Mesenchymal stem cell (in vitro differentiated cells and primary cell): ENCODE measurements at regions not wholly inside any gene's neighbourhood (a gene's known extent, or its start where the extent isn't known, plus 50 kb on each side); places are given as distances from the start of the nearest gene placed in this dataset.
A peak's percentile ranks its signal among the peaks of the same experiment; 100 is the strongest.

Experiments
- DNase-seq: peaks from one replicate; pipeline ENCODE4 v3.0.0-alpha.2; 2013
- H2AFZ ChIP-seq: one replicate; pipeline ENCODE4 v1.6.1; 2013; ENCODE audit warnings: low read depth, mild to moderate bottlenecking, control low read depth, inconsistent platforms, low read length, moderate library complexity
- H2AK5ac ChIP-seq: 2 replicates; pipeline ENCODE4 v1.6.1; 2013; ENCODE audit warnings: low read length, moderate library complexity, mild to moderate bottlenecking, inconsistent platforms; ENCODE audit not compliant: severe bottlenecking
- H2BK120ac ChIP-seq: one replicate; pipeline ENCODE4 v1.6.1; 2013; ENCODE audit warnings: low read depth, mild to moderate bottlenecking, inconsistent platforms, low read length, moderate library complexity
- H2BK12ac ChIP-seq, 2 experiments: one replicate each; pipeline ENCODE4 v1.6.1; 2013; ENCODE audit warnings: inconsistent platforms in 2 of 2, low read length in 2 of 2, mild to moderate bottlenecking in 2 of 2, moderate library complexity in 2 of 2, control low read depth in 1 of 2
- H2BK15ac ChIP-seq: one replicate; pipeline ENCODE4 v1.6.1; 2013; ENCODE audit warnings: mild to moderate bottlenecking, low read depth, inconsistent platforms; ENCODE audit not compliant: poor library complexity, severe bottlenecking
- H2BK5ac ChIP-seq: 2 replicates; pipeline ENCODE4 v1.6.1; 2013; ENCODE audit warnings: low read depth, mild to moderate bottlenecking, low read length, control low read depth, inconsistent platforms; ENCODE audit not compliant: poor library complexity, severe bottlenecking
- H3K14ac ChIP-seq, 2 experiments: one replicate each; pipeline ENCODE4 v1.6.1; 2013; ENCODE audit warnings: inconsistent platforms in 2 of 2, low read length in 2 of 2, control low read depth in 1 of 2, mild to moderate bottlenecking in 1 of 2, moderate library complexity in 1 of 2
- H3K18ac ChIP-seq, 2 experiments: one replicate each; pipeline ENCODE4 v1.6.1; 2013; ENCODE audit warnings: inconsistent platforms in 2 of 2, low read length in 2 of 2, control low read depth in 1 of 2, low read depth in 1 of 2, mild to moderate bottlenecking in 1 of 2
- H3K23ac ChIP-seq, 2 experiments: one replicate each; pipeline ENCODE4 v1.6.1; 2013; ENCODE audit warnings: inconsistent platforms in 2 of 2, low read length in 2 of 2, mild to moderate bottlenecking in 2 of 2, moderate library complexity in 2 of 2, control low read depth in 1 of 2
- H3K27ac ChIP-seq: 2 replicates; pipeline ENCODE4 v1.5.1; 2013; ENCODE audit warnings: mild to moderate bottlenecking, moderate library complexity, low read length, control low read depth, inconsistent platforms; ENCODE audit not compliant: poor library complexity, severe bottlenecking
- H3K27me3 ChIP-seq, 2 experiments: 2 replicates each; pipeline versions ENCODE4 v1.6.1 to v1.7.0; 2013; ENCODE audit warnings: low read length in 2 of 2, mild to moderate bottlenecking in 2 of 2, moderate library complexity in 2 of 2, control low read depth in 1 of 2, inconsistent platforms in 1 of 2; ENCODE audit not compliant: control insufficient read depth in 1 of 2, insufficient read depth in 1 of 2
- H3K36me3 ChIP-seq, 2 experiments: 2 replicates each; pipeline versions ENCODE4 v1.6.1 to v1.7.0; 2013; ENCODE audit warnings: low read length in 2 of 2, control low read depth in 1 of 2, inconsistent platforms in 1 of 2, low read depth in 1 of 2, mild to moderate bottlenecking in 1 of 2; ENCODE audit not compliant: insufficient read depth in 2 of 2, control insufficient read depth in 1 of 2
- H3K4ac ChIP-seq, 2 experiments: one replicate each; pipeline ENCODE4 v1.6.1; 2013; ENCODE audit warnings: inconsistent platforms in 2 of 2, low read length in 2 of 2, mild to moderate bottlenecking in 2 of 2, moderate library complexity in 2 of 2, control low read depth in 1 of 2, low read depth in 1 of 2
- H3K4me1 ChIP-seq: 2 replicates; pipeline ENCODE4 v1.6.1; 2013; ENCODE audit warnings: low read depth, low read length, control low read depth; ENCODE audit not compliant: control insufficient read depth, insufficient read depth
- H3K4me2 ChIP-seq: 2 replicates; pipeline ENCODE4 v1.6.1; 2013; ENCODE audit warnings: low read length, mild to moderate bottlenecking, inconsistent platforms; ENCODE audit not compliant: poor library complexity, severe bottlenecking
- H3K4me3 ChIP-seq, 2 experiments: 2 replicates each; pipeline versions ENCODE4 v1.5.1 to v1.7.0; 2013; ENCODE audit warnings: low read length in 2 of 2, mild to moderate bottlenecking in 2 of 2, control low read depth in 1 of 2, low read depth in 1 of 2; ENCODE audit not compliant: insufficient read depth in 1 of 2
- H3K79me1 ChIP-seq: replicated peaks from 2 replicates; pipeline ENCODE4 v1.6.1; 2013; ENCODE audit warnings: mild to moderate bottlenecking, control low read depth, low read length, inconsistent platforms; ENCODE audit not compliant: poor library complexity, severe bottlenecking
- H3K9ac ChIP-seq: 2 replicates; pipeline ENCODE4 v1.7.0; 2013; ENCODE audit warnings: mild to moderate bottlenecking, low read length, moderate library complexity
- H3K9me3 ChIP-seq: 2 replicates; pipeline ENCODE4 v1.7.0; 2013; ENCODE audit warnings: mild to moderate bottlenecking, low read length; ENCODE audit not compliant: control insufficient read depth
- H4K8ac ChIP-seq: one replicate; pipeline ENCODE4 v1.6.1; 2013; ENCODE audit warnings: inconsistent platforms, mild to moderate bottlenecking, low read length, moderate library complexity
- H4K91ac ChIP-seq: one replicate; pipeline ENCODE4 v1.6.1; 2013; ENCODE audit warnings: mild to moderate bottlenecking, low read length, inconsistent platforms
- WGBS: methylation state at CpG from one replicate; pipeline ENCODE4 v1.1.7; 2013; ENCODE audit warnings: mixed read lengths; 5-methylcytosine and 5-hydroxymethylcytosine counted together

- H2AK5ac ChIP-seq: no peak overlapping the region
- no peak overlapping the region for H3K9ac ChIP-seq
- no peak overlapping the region for H3K4ac ChIP-seq
- H4K8ac ChIP-seq: no peak overlapping the region
- H3K4me2 ChIP-seq: no peak overlapping the region
- no peaks in the 10 kb centered on the region for H3K27me3 ChIP-seq
- H3K9me3 ChIP-seq: no peaks in the 10 kb centered on the region
- no peak for DNase-seq
- no peak overlapping the region for H2BK120ac ChIP-seq
- WGBS: 100% methylated on average over 1 of the region's 2 CpGs
- H2BK5ac ChIP-seq: no peak overlapping the region
- H3K14ac ChIP-seq: no peak overlapping the region
- H2BK15ac ChIP-seq: no peak overlapping the region
- H3K27ac ChIP-seq: no peak overlapping the region
- H3K4me3 ChIP-seq: no peak overlapping the region
- no peak overlapping the region for H4K91ac ChIP-seq
- no peaks in the 10 kb centered on the region for H3K79me1 ChIP-seq
- no peak overlapping the region for H2AFZ ChIP-seq
- no peaks in the 10 kb centered on the region for H3K4me1 ChIP-seq
- no peak overlapping the region for H3K23ac ChIP-seq
- H3K18ac ChIP-seq: no peak overlapping the region
- no peaks in the 10 kb centered on the region for H3K36me3 ChIP-seq
- no peak overlapping the region for H2BK12ac ChIP-seq
Measured at GRCh38 chr2:37554687-37555086, 116.8 kb downstream of the CDC42EP3 start.

DNA sequence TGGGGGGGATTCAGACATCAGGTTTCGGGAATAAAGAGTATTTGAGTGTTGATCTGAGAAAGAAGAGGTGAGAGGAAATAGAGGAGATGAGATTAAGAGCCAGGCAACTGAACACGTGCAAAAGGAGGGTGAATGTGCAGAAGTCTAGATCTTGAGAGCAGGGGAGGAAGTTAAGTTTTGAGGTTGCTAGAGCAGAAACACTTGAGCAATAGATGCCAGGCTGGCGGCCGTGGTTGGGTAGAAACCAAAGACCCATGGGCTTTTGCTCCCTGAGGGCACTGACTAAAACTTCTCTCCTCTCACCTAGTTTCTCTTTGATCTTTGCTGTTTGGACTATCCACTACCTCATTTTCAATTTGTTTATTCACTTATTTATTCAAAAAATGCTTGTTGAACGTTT lies 116.0 kb downstream of the CDC42EP3 start:
- Histone ChIP-seq H3K4me2 (no peak overlapping the region), H3K14ac (no peak overlapping the region), H2BK12ac (no peak overlapping the region), H2BK120ac (no peak overlapping the region), H3K36me3 (no peaks in the 10 kb centered on the region), H2BK15ac (no peak overlapping the region), H2AK5ac (no peak overlapping the region), H3K9ac (no peak overlapping the region), H4K8ac (no peak overlapping the region), H2AFZ (no peak overlapping the region), H3K4ac (no peak overlapping the region), H3K79me1 (no peaks in the 10 kb centered on the region), H3K18ac (no peak overlapping the region), H3K4me1 (no peaks in the 10 kb centered on the region), H3K4me3 (no peak overlapping the region), H4K91ac (no peak overlapping the region), H3K9me3 (no peaks in the 10 kb centered on the region), H2BK5ac (no peak overlapping the region), H3K27ac (no peak overlapping the region), H3K23ac (no peak overlapping the region), H3K27me3 (no peaks in the 10 kb centered on the region)
- no peak for DNase-seq
- 93% methylated on average over 5 of the region's 5 CpGs for WGBS

DNA sequence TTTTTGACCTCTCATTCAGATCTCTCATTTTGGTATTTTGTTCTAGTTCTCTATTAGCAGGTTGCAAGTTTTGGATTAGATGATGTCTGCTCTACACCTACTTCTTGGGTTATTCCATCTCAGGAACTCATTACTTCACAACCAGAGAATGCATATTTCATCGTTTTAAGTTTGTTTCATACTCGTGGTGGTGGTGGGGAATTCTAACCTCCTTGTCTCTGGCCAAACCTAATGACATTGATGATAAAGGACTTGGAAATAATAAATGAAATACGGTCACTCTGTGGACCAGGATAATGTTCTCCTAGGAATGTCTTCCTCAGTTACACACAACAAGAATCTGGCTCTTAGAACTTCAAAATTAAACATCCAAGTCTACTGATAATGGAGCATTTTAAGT lies 115.2 kb downstream of the CDC42EP3 start:
- no peak overlapping the region for H3K4me3 ChIP-seq
- H3K14ac ChIP-seq: no peak overlapping the region
- no peaks in the 10 kb centered on the region for H3K36me3 ChIP-seq
- no peak overlapping the region for H2BK5ac ChIP-seq
- no peak overlapping the region for H2BK15ac ChIP-seq
- H3K27ac ChIP-seq: no peak overlapping the region
- no peak overlapping the region for H3K4me2 ChIP-seq
- DNase-seq: no peak
- H3K79me1 ChIP-seq: no peaks in the 10 kb centered on the region
- no peaks in the 10 kb centered on the region for H3K9me3 ChIP-seq
- no peak overlapping the region for H3K18ac ChIP-seq
- no peaks in the 10 kb centered on the region for H3K4me1 ChIP-seq
- H3K23ac ChIP-seq: no peak overlapping the region
- H2BK12ac ChIP-seq: no peak overlapping the region
- no peak overlapping the region for H3K4ac ChIP-seq
- no CpG with 5 or more reads among the region's 3 CpGs for WGBS
- H3K27me3 ChIP-seq: no peaks in the 10 kb centered on the region
- no peak overlapping the region for H2AFZ ChIP-seq
- H4K8ac ChIP-seq: no peak overlapping the region
- H2BK120ac ChIP-seq: no peak overlapping the region
- H2AK5ac ChIP-seq: no peak overlapping the region
- H3K9ac ChIP-seq: no peak overlapping the region
- no peak overlapping the region for H4K91ac ChIP-seq

GRCh38 chr2:37558623-37559022 lies 112.8 kb downstream of the CDC42EP3 start:
- Histone ChIP-seq H3K4ac (peak overlapping the region in 1 of 2 experiments; percentile 32), H3K79me1 (no peaks in the 10 kb centered on the region), H2BK12ac (no peak overlapping the region), H3K4me1 (peaks cover 2% of the 10 kb centered on the region), H2BK5ac (no peak overlapping the region), H3K27ac (no peak overlapping the region), H3K4me2 (no peak overlapping the region), H3K14ac (no peak overlapping the region), H2AFZ (no peak overlapping the region), H4K8ac (no peak overlapping the region), H3K18ac (peak overlapping the region in 1 of 2 experiments; percentile 11), H4K91ac (no peak overlapping the region), H2BK15ac (no peak overlapping the region), H3K4me3 (no peak overlapping the region), H2AK5ac (no peak overlapping the region), H3K27me3 (no peaks in the 10 kb centered on the region), H2BK120ac (no peak overlapping the region), H3K9ac (no peak overlapping the region), H3K23ac (no peak overlapping the region), H3K36me3 (no peaks in the 10 kb centered on the region), H3K9me3 (no peaks in the 10 kb centered on the region)
- no peak for DNase-seq
- WGBS: 100% methylated on average over 1 of the region's 1 CpG
